Naive thymus-derived CD8-positive, alpha-beta T cell (primary cell): ENCODE measurements at regions not wholly inside any gene's neighbourhood (a gene's known extent, or its start where the extent isn't known, plus 50 kb on each side); places are given as distances from the start of the nearest gene placed in this dataset.
"Not testable (repeated sequence)": the region's sequence is repeated elsewhere in the genome, so short reads cannot be mapped to it uniquely, and the experiment has no call there.

ENCODE experiments used
- ATAC-seq, 2 donors: fragments of 150-1000 bp; cut with Tn5 transposase in 1 of 2; sonication (Bioruptor Pico), chemical (Tn5 transposase) in 1 of 2; 1 replicate in 1 of 2; 2 replicates in 1 of 2; pipeline ENCODE4 v1.10.0; 2021; ENCODE audit warnings: mild to moderate bottlenecking in 2 of 2, moderate library complexity in 2 of 2
- POLR2A ChIA-PET: fragments of 350-600 bp; sonication (Branson Sonifier 250); formaldehyde crosslinking; loops from one replicate; lab custom pipeline; 2021; ENCODE audit warnings: antibody characterized with exemption; lab: Charles Lee
- DNase-seq, 10 donors: peaks; one replicate each; pipeline versions ENCODE4 v3.0.0 to v3.0.0-alpha.2; 2020 to 2022
- H3K27ac Mint-ChIP-seq, 10 donors: one replicate each; pipeline ENCODE4 v1.8.0; 2020 to 2022; ENCODE audit warnings: mild to moderate bottlenecking in 10 of 10, mixed read lengths in 10 of 10, moderate library complexity in 4 of 10, inconsistent platforms in 1 of 10
- H3K27me3 Mint-ChIP-seq, 5 donors: one replicate each; pipeline ENCODE4 v1.8.0; 2021 to 2022; ENCODE audit warnings: mixed read lengths in 5 of 5
- H3K36me3 Mint-ChIP-seq, 3 donors: one replicate each; pipeline ENCODE4 v1.8.0; 2020 to 2022; ENCODE audit warnings: mixed read lengths in 3 of 3, mild to moderate bottlenecking in 2 of 3, inconsistent platforms in 1 of 3
- H3K4me1 Mint-ChIP-seq, 4 donors: one replicate each; pipeline ENCODE4 v1.8.0; 2021 to 2022; ENCODE audit warnings: mixed read lengths in 4 of 4
- H3K4me3 Mint-ChIP-seq, 10 donors: one replicate each; pipeline ENCODE4 v1.8.0; 2020 to 2022; ENCODE audit warnings: mild to moderate bottlenecking in 10 of 10, mixed read lengths in 10 of 10, moderate library complexity in 6 of 10, inconsistent platforms in 1 of 10
- H3K9me3 Mint-ChIP-seq, 9 donors: one replicate each; pipeline ENCODE4 v1.8.0; 2020 to 2022; ENCODE audit warnings: mixed read lengths in 9 of 9, mild to moderate bottlenecking in 3 of 9, inconsistent platforms in 1 of 9, moderate library complexity in 1 of 9

GRCh38 chr7:68243128-68243527 lies 1246.5 kb downstream of the TYW1 start:
- Mint-ChIP-seq H3K9me3 (peaks cover 3 to 44% (median 19%) of the 10 kb centered on the region in 9 donors), H3K36me3 (peaks cover 0 to 6% (median 3%) of the 10 kb centered on the region in 3 donors), H3K27ac (no peak overlapping the region), H3K4me1 (no peaks in the 10 kb centered on the region), H3K4me3 (no peak overlapping the region), H3K27me3 (peaks cover 0 to 7% (median 0%) of the 10 kb centered on the region in 5 donors)
- POLR2A ChIA-PET = no interaction called here
- no peak for ATAC-seq
- DNase-seq = no peak

GRCh38 chr7:68244389-68244788 lies 1247.8 kb downstream of the TYW1 start:
- Mint-ChIP-seq H3K4me3 (no peak overlapping the region), H3K9me3 (peaks cover 5 to 52% (median 22%) of the 10 kb centered on the region in 9 donors), H3K36me3 (peaks cover 0 to 6% (median 3%) of the 10 kb centered on the region in 3 donors), H3K27me3 (peaks cover 0 to 7% (median 0%) of the 10 kb centered on the region in 5 donors), H3K27ac (no peak overlapping the region), H3K4me1 (no peaks in the 10 kb centered on the region)
- ATAC-seq = no peak
- POLR2A ChIA-PET = no interaction called here
- DNase-seq = no peak

GRCh38 chr7:68245688-68246087 lies 1249.1 kb downstream of the TYW1 start:
- H3K27me3 Mint-ChIP-seq = peaks cover 0 to 7% (median 0%) of the 10 kb centered on the region in 5 donors
- no peak for DNase-seq
- no peak overlapping the region for H3K4me3 Mint-ChIP-seq
- H3K36me3 Mint-ChIP-seq = peaks cover 0 to 3% (median 0%) of the 10 kb centered on the region in 3 donors
- peaks cover 5 to 58% (median 17%) of the 10 kb centered on the region in 9 donors for H3K9me3 Mint-ChIP-seq
- H3K27ac Mint-ChIP-seq = no peak overlapping the region
- no peak for ATAC-seq
- POLR2A ChIA-PET = no interaction called here
- H3K4me1 Mint-ChIP-seq = no peaks in the 10 kb centered on the region

DNA sequence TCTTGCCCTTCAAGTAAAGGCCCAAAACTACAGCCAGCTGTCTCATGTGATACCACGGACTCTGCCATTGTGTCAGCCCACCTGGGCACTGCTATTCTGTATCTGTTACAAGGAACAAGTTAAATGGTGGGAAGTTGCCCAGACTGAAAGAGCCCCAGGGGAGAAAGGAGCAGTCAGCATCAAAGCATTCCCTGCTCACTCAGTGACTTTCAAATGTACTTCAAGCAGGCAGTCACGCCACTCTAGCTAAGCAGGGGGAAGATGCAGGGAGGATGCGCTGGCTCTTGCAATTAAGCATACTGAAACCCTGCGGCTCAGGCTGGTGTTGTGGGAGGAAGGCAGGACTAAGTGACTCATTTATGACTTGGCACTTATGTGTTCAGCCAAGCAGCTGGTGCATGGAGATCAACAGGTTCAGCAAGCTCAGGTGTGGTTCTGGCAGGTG lies 1249.6 kb downstream of the TYW1 start:
- Mint-ChIP-seq H3K27ac (no peak overlapping the region), H3K9me3 (peaks cover 5 to 52% (median 12%) of the 10 kb centered on the region in 9 donors), H3K4me3 (no peak overlapping the region), H3K27me3 (peaks cover 0 to 7% (median 0%) of the 10 kb centered on the region in 5 donors), H3K4me1 (no peaks in the 10 kb centered on the region), H3K36me3 (peaks cover 0 to 3% (median 0%) of the 10 kb centered on the region in 3 donors)
- DNase-seq (no peak), ATAC-seq (no peak)
- POLR2A ChIA-PET = no interaction called here

DNA sequence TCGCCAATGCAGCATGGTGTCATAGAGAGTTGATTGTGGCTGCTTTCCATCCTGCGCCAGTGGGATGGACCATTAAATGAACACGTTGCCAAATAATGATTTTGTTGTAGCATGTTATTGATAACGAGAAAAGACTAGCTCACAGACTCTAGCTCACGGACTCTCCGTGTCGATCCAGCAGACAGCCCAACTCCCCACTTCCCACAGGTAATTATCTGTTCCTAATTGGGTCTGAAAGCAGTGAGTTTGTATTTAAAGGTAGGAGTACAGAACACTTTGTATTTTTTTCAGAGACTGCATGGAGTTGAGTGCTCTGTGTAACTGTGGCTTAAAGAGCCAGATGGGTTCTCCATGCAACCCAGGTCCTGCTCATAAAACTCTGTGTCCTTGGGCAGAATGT lies 1250.5 kb downstream of the TYW1 start:
- no peaks in the 10 kb centered on the region for H3K4me1 Mint-ChIP-seq
- H3K27me3 Mint-ChIP-seq = peaks cover 0 to 7% (median 0%) of the 10 kb centered on the region in 5 donors
- ATAC-seq = no peak

GRCh38 chr7:68247571-68247970 lies 1250.9 kb downstream of the TYW1 start:
- DNase-seq (no peak), ATAC-seq (no peak)
- Mint-ChIP-seq H3K27me3 (peaks cover 0 to 7% (median 0%) of the 10 kb centered on the region in 5 donors), H3K9me3 (peaks cover 8 to 47% (median 12%) of the 10 kb centered on the region in 9 donors), H3K27ac (no peak overlapping the region), H3K36me3 (peaks cover 0 to 3% (median 0%) of the 10 kb centered on the region in 3 donors), H3K4me3 (no peak overlapping the region), H3K4me1 (no peaks in the 10 kb centered on the region)
- POLR2A ChIA-PET = no interaction called here

More for the DNA sequence above, 1250.5 kb downstream of the TYW1 start:
- H3K9me3 Mint-ChIP-seq = peaks cover 9 to 50% (median 13%) of the 10 kb centered on the region in 9 donors
- peaks cover 0 to 3% (median 0%) of the 10 kb centered on the region in 3 donors for H3K36me3 Mint-ChIP-seq
- no peak overlapping the region for H3K4me3 Mint-ChIP-seq
- H3K27ac Mint-ChIP-seq = no peak overlapping the region
- POLR2A ChIA-PET = no interaction called here
- no peak for DNase-seq

DNA sequence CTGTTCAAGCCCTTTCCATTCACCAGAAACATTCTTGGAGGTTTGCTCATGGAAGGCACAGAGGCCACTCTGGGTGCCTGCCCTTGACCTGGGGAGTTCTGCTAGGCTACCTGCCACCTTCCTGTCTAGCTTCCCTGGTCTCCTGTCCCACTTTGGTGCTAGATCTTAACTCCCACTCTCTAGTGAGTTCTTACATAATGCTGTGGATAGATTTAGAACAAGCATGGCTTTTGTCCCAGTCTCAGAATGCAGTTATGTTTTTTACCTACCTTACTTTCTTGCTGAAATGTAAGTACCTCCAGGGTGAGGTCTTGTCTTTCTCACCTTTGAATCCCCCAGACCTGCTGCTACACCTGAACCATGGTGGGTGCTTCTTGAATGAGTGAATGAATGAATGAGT lies 1252.3 kb downstream of the TYW1 start:
- ATAC-seq (no peak), DNase-seq (no peak)
- Mint-ChIP-seq H3K4me1 (no peaks in the 10 kb centered on the region), H3K4me3 (no peak overlapping the region), H3K27ac (no peak overlapping the region), H3K9me3 (peaks cover 7 to 44% (median 10%) of the 10 kb centered on the region in 9 donors), H3K27me3 (peaks cover 0 to 7% (median 0%) of the 10 kb centered on the region in 5 donors), H3K36me3 (peaks cover 0 to 3% (median 0%) of the 10 kb centered on the region in 3 donors)
- POLR2A ChIA-PET = no interaction called here

GRCh38 chr7:68249611-68250010 lies 1253.0 kb downstream of the TYW1 start:
- POLR2A ChIA-PET = no interaction called here
- H3K27me3 Mint-ChIP-seq = peaks cover 0 to 7% (median 0%) of the 10 kb centered on the region in 5 donors
- no peak for DNase-seq
- H3K27ac Mint-ChIP-seq = no peak overlapping the region
- peaks cover 3 to 37% (median 15%) of the 10 kb centered on the region in 9 donors for H3K9me3 Mint-ChIP-seq
- H3K36me3 Mint-ChIP-seq = peaks cover 0 to 3% (median 0%) of the 10 kb centered on the region in 3 donors
- no peak overlapping the region for H3K4me3 Mint-ChIP-seq
- ATAC-seq = no peak
- no peaks in the 10 kb centered on the region for H3K4me1 Mint-ChIP-seq

DNA sequence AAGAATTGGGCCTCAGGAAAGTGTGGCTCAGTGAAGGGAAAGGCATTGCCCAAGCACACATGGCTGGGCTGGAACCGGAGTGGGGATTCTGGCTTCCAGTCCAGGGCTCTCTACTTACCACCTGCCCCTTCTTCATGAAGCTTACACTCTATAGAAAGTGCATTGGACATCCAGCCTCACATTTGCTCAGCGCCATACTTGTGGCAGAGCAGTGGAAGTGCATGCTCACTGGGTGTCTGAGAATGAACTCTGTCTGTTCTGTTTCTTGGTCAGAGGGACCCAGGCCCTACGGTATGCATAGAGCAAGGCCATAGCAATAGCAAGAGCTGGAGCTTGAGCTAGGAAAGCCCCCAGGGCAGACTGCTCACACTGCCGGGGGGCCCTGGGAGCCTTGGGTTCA lies 1253.5 kb downstream of the TYW1 start:
- no peak overlapping the region for H3K4me3 Mint-ChIP-seq
- H3K36me3 Mint-ChIP-seq = no peaks in the 10 kb centered on the region
- peaks cover 7 to 38% (median 18%) of the 10 kb centered on the region in 9 donors for H3K9me3 Mint-ChIP-seq
- no peak for DNase-seq
- peaks cover 0 to 5% (median 0%) of the 10 kb centered on the region in 5 donors for H3K27me3 Mint-ChIP-seq
- no peak for ATAC-seq
- POLR2A ChIA-PET = no interaction called here
- no peak overlapping the region for H3K27ac Mint-ChIP-seq
- H3K4me1 Mint-ChIP-seq = no peaks in the 10 kb centered on the region

DNA sequence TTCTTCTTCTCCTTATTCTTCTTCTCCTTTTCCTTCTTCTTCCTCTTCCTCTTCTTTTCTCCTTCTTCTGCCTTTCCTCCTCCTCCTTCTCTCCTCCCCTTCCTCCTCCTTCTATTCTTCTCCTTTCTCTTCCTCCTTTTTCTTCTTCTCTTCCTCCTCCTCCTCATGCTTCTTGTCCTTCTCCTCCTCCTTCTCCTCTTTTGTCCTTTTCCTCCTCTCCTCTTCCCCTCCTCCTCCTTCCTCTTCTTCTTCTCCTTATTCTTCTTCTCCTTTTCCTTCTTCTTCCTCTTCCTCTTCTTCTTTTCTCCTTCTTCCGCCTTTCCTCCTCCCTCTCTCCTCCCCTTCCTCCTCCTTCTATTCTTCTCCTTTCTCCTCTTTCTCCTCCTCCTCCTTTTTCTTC lies 1258.2 kb downstream of the TYW1 start:
- DNase-seq, H3K36me3 Mint-ChIP-seq, POLR2A ChIA-PET, H3K27ac Mint-ChIP-seq, ATAC-seq, H3K4me3 Mint-ChIP-seq, H3K4me1 Mint-ChIP-seq, H3K27me3 Mint-ChIP-seq: not testable (repeated sequence)
- peaks cover 4 to 37% (median 14%) of the 10 kb centered on the region in 9 donors for H3K9me3 Mint-ChIP-seq

- POLR2A ChIA-PET = no interaction called here
- Mint-ChIP-seq H3K4me1 (peaks cover 0 to 2% (median 0%) of the 10 kb centered on the region in 4 donors), H3K36me3 (peaks cover 0 to 9% (median 0%) of the 10 kb centered on the region in 3 donors), H3K9me3 (peaks cover 6 to 33% (median 25%) of the 10 kb centered on the region in 9 donors), H3K27ac (no peak overlapping the region), H3K27me3 (peaks cover 0 to 3% (median 0%) of the 10 kb centered on the region in 5 donors), H3K4me3 (no peak overlapping the region)
- DNase-seq = no peak
- no peak for ATAC-seq
These were observed 1259.7 kb downstream of the TYW1 start for GRCh38 chr7:68256295-68256694.

- ATAC-seq (no peak), DNase-seq (no peak)
- Mint-ChIP-seq H3K4me3 (no peak overlapping the region), H3K4me1 (peaks cover 0 to 2% (median 0%) of the 10 kb centered on the region in 4 donors), H3K9me3 (peaks cover 2 to 38% (median 20%) of the 10 kb centered on the region in 9 donors), H3K36me3 (peaks cover 0 to 9% (median 0%) of the 10 kb centered on the region in 3 donors), H3K27ac (no peak overlapping the region), H3K27me3 (peaks cover 0 to 3% (median 0%) of the 10 kb centered on the region in 5 donors)
- POLR2A ChIA-PET = no interaction called here
These were observed 1262.0 kb downstream of the TYW1 start for GRCh38 chr7:68258609-68259008.

- ATAC-seq (no peak), DNase-seq (no peak)
- Mint-ChIP-seq H3K27me3 (peaks cover 0 to 3% (median 0%) of the 10 kb centered on the region in 5 donors), H3K4me1 (no peaks in the 10 kb centered on the region), H3K9me3 (peaks cover 0 to 60% (median 37%) of the 10 kb centered on the region in 9 donors), H3K36me3 (peaks cover 0 to 19% (median 0%) of the 10 kb centered on the region in 3 donors), H3K27ac (no peak overlapping the region), H3K4me3 (no peak overlapping the region)
- POLR2A ChIA-PET = no interaction called here
These were observed 1268.6 kb downstream of the TYW1 start for GRCh38 chr7:68265258-68265657.
